Trophoblast cell (in vitro differentiated cells and primary cell): ENCODE measurements at regions not wholly inside any gene's neighbourhood (a gene's known extent, or its start where the extent isn't known, plus 50 kb on each side); places are given as distances from the start of the nearest gene placed in this dataset.

Experiments used
- DNase-seq, 2 donors: peaks; one replicate each; pipeline ENCODE4 v3.0.0-alpha.2; 2016
- H2AFZ ChIP-seq: 2 replicates; pipeline ENCODE4 v1.6.1; 2013; ENCODE audit warnings: low read length, moderate library complexity, mild to moderate bottlenecking; ENCODE audit not compliant: insufficient read depth, poor library complexity
- H2AK5ac ChIP-seq: 2 replicates; pipeline ENCODE4 v1.6.1; 2013; ENCODE audit warnings: mild to moderate bottlenecking, low read length
- H2BK120ac ChIP-seq: 2 replicates; pipeline ENCODE4 v1.6.1; 2013; ENCODE audit warnings: low read length, mild to moderate bottlenecking, moderate library complexity; ENCODE audit not compliant: insufficient read depth, poor library complexity
- H2BK12ac ChIP-seq: 2 replicates; pipeline ENCODE4 v1.6.1; 2013; ENCODE audit warnings: mild to moderate bottlenecking, low read length, moderate library complexity
- H2BK5ac ChIP-seq: 2 replicates; pipeline ENCODE4 v1.6.1; 2013; ENCODE audit warnings: low read length, low read depth, moderate library complexity, mild to moderate bottlenecking; ENCODE audit not compliant: poor library complexity
- H3K14ac ChIP-seq: 2 replicates; pipeline ENCODE4 v1.6.1; 2013; ENCODE audit warnings: mild to moderate bottlenecking, low read length
- H3K18ac ChIP-seq: 2 replicates; pipeline ENCODE4 v1.6.1; 2013; ENCODE audit warnings: mild to moderate bottlenecking, low read length
- H3K23ac ChIP-seq: 2 replicates; pipeline ENCODE4 v1.6.1; 2013; ENCODE audit warnings: low read length
- H3K27ac ChIP-seq: 2 replicates; pipeline ENCODE4 v1.5.1; 2013; ENCODE audit warnings: low read depth, mild to moderate bottlenecking, inconsistent platforms, low read length, moderate library complexity
- H3K27me3 ChIP-seq: 2 replicates; pipeline ENCODE4 v1.6.1; 2013; ENCODE audit warnings: inconsistent platforms, mild to moderate bottlenecking, low read length, moderate library complexity; ENCODE audit not compliant: insufficient read depth
- H3K36me3 ChIP-seq, 2 experiments: 1 replicate in 1 of 2; 2 replicates in 1 of 2; pipeline ENCODE4 v1.6.1; 2013; ENCODE audit warnings: low read length in 2 of 2, mild to moderate bottlenecking in 2 of 2, moderate library complexity in 1 of 2; ENCODE audit not compliant: insufficient read depth in 2 of 2, control insufficient read depth in 1 of 2
- H3K4ac ChIP-seq: 2 replicates; pipeline ENCODE4 v1.6.1; 2013; ENCODE audit warnings: low read depth, mild to moderate bottlenecking, low read length, moderate library complexity
- H3K4me1 ChIP-seq, 2 experiments: 1 replicate in 1 of 2; 2 replicates in 1 of 2; pipeline ENCODE4 v1.6.1; 2013; ENCODE audit warnings: low read length in 2 of 2, mild to moderate bottlenecking in 2 of 2, moderate library complexity in 1 of 2; ENCODE audit not compliant: insufficient read depth in 2 of 2, control insufficient read depth in 1 of 2
- H3K4me2 ChIP-seq: 2 replicates; pipeline ENCODE4 v1.6.1; 2013; ENCODE audit warnings: inconsistent platforms, mild to moderate bottlenecking, low read length, moderate library complexity
- H3K4me3 ChIP-seq: 2 replicates; pipeline ENCODE4 v1.5.1; 2013; ENCODE audit warnings: mild to moderate bottlenecking, low read depth, low read length, inconsistent platforms
- H3K79me1 ChIP-seq: one replicate; pipeline ENCODE4 v1.6.1; 2013; ENCODE audit warnings: low read length
- H3K79me2 ChIP-seq: 2 replicates; pipeline ENCODE4 v1.6.1; 2013; ENCODE audit warnings: low read length, mild to moderate bottlenecking; ENCODE audit not compliant: control insufficient read depth, insufficient read depth, poor library complexity
- H3K9ac ChIP-seq: 2 replicates; pipeline ENCODE4 v1.6.1; 2013; ENCODE audit warnings: mild to moderate bottlenecking, low read length
- H3K9me3 ChIP-seq: 2 replicates; pipeline ENCODE4 v1.6.1; 2013; ENCODE audit warnings: low read depth, mild to moderate bottlenecking, control low read depth, inconsistent platforms, low read length; ENCODE audit not compliant: insufficient read depth
- H4K12ac ChIP-seq: 2 replicates; pipeline ENCODE4 v1.6.1; 2013; ENCODE audit warnings: low read depth, mild to moderate bottlenecking, low read length, moderate library complexity
- H4K8ac ChIP-seq: 2 replicates; pipeline ENCODE4 v1.6.1; 2013; ENCODE audit warnings: low read depth, mild to moderate bottlenecking, low read length, moderate library complexity
- H4K91ac ChIP-seq: one replicate; pipeline ENCODE4 v1.6.1; 2013; ENCODE audit warnings: low read depth, mild to moderate bottlenecking, low read length, moderate library complexity
- WGBS: extraction: QIAGEN DNeasy Blood & Tissue Kit; methylation state at CpG from one replicate; pipeline ENCODE4 v1.1.7; 2013; ENCODE audit warnings: missing lambda C conversion rate; ENCODE audit not compliant: insufficient read length, insufficient coverage; ENCODE audit errors: extremely low coverage; 5-methylcytosine and 5-hydroxymethylcytosine counted together

DNA sequence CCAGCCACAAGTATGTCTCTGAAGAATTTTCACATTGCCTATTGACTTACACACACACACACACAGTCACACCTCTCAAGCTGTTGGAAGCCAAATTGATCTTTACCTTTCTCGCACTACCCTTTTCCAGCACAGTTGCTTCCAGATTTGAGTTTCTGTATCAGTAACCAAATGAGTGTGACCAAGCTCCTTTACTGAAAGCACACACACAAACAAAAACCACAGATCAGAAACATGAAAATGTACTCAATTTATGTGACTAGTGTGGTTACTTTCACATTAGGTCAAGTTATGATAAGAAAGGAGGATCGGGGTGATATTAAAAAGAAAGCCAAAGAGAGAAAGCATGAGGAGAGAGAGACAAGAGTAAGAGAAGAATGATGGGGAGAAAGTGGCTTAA, 993.9 kb upstream of the POU3F3 start:
- Histone ChIP-seq H3K9me3 (no peaks in the 10 kb centered on the region), H4K8ac (no peak overlapping the region), H2BK120ac (no peak overlapping the region), H3K14ac (no peak overlapping the region), H3K9ac (no peak overlapping the region), H3K18ac (no peak overlapping the region), H2AFZ (no peak overlapping the region), H4K91ac (no peak overlapping the region), H3K4me1 (no peaks in the 10 kb centered on the region), H2BK12ac (no peak overlapping the region), H3K4me3 (no peak overlapping the region), H3K4ac (no peak overlapping the region), H2BK5ac (no peak overlapping the region), H4K12ac (no peak overlapping the region), H3K79me2 (no peaks in the 10 kb centered on the region), H2AK5ac (no peak overlapping the region), H3K79me1 (no peaks in the 10 kb centered on the region), H3K23ac (no peak overlapping the region), H3K27me3 (no peaks in the 10 kb centered on the region), H3K27ac (no peak overlapping the region), H3K36me3 (no peaks in the 10 kb centered on the region), H3K4me2 (no peak overlapping the region)
- WGBS = no CpG with 5 or more reads among the region's 2 CpGs
- DNase-seq = no peak

DNA sequence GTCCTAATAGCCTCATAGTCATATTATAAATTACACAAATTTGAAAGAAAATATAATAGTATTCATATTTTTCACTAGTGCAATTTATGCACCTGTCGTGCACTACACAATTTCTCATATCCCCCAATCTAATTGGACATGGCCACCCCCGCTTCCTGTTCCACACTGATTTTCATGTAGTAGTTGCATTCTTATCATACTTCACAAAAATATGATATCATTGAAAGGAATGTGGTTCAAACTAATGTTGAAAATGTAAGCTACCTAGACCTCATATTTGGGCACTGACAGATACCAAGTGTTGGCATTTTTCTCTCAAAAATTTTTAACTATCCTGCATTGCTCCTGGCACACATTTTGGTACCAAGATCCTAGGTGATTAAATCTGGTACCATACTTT, 985.5 kb upstream of the POU3F3 start:
- peak in 1 of 2 donors; percentile 2 for DNase-seq
- no peak overlapping the region for H3K23ac ChIP-seq
- no peaks in the 10 kb centered on the region for H3K36me3 ChIP-seq
- H2BK5ac ChIP-seq = no peak overlapping the region
- H2BK120ac ChIP-seq = no peak overlapping the region
- H3K4me1 ChIP-seq = no peaks in the 10 kb centered on the region
- no peak overlapping the region for H3K4ac ChIP-seq
- H3K79me1 ChIP-seq = no peaks in the 10 kb centered on the region
- no CpG with 5 or more reads among the region's 2 CpGs for WGBS
- H3K14ac ChIP-seq = no peak overlapping the region
- H2BK12ac ChIP-seq = no peak overlapping the region
- H3K79me2 ChIP-seq = no peaks in the 10 kb centered on the region
- H4K8ac ChIP-seq = no peak overlapping the region
- H3K9ac ChIP-seq = no peak overlapping the region
- no peak overlapping the region for H3K27ac ChIP-seq
- no peak overlapping the region for H3K4me3 ChIP-seq
- no peak overlapping the region for H4K12ac ChIP-seq
- no peak overlapping the region for H2AK5ac ChIP-seq
- H2AFZ ChIP-seq = no peak overlapping the region
- no peak overlapping the region for H4K91ac ChIP-seq
- H3K27me3 ChIP-seq = no peaks in the 10 kb centered on the region
- H3K18ac ChIP-seq = no peak overlapping the region
- no peaks in the 10 kb centered on the region for H3K9me3 ChIP-seq
- H3K4me2 ChIP-seq = no peak overlapping the region

DNA sequence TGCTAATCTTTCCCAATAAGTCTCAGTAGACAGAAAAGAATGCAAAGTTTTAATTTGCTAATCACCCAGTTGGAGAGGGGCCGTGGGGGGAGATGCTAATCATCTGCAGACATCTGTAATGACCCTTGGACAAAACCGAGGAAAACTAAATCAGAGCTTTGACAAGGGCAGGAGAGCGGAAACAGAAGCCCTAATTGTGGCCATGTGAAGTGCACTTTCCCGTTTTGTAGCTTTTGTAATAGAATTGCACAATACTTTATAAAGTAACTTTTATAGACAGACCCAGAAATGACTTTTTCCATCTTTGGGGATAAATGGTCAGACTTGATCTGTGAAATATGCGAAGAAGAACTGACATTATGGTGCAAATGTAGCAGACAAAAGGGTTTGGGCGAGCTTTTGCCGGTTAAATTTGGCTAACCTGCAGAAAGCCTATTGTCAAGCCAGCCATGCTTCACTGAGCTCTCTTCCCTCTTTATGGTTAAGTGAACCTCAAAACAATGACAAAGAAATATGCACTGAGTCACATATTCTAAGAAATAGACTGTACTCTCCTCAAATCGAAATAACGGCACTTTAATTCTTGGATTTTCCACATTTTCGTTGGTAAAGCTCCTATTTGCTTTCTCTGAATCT, 980.1 kb upstream of the POU3F3 start:
- Histone ChIP-seq H3K14ac (no peak overlapping the region), H3K36me3 (no peaks in the 10 kb centered on the region), H4K8ac (no peak overlapping the region), H4K12ac (no peak overlapping the region), H3K9ac (no peak overlapping the region), H3K4me3 (no peak overlapping the region), H2BK5ac (no peak overlapping the region), H3K9me3 (no peaks in the 10 kb centered on the region), H2BK120ac (no peak overlapping the region), H3K27ac (no peak overlapping the region), H4K91ac (no peak overlapping the region), H3K79me2 (no peaks in the 10 kb centered on the region), H3K27me3 (no peaks in the 10 kb centered on the region), H3K79me1 (no peaks in the 10 kb centered on the region), H2AK5ac (no peak overlapping the region), H3K4me1 (no peaks in the 10 kb centered on the region), H3K4ac (no peak overlapping the region), H2AFZ (no peak overlapping the region), H3K4me2 (no peak overlapping the region), H3K18ac (no peak overlapping the region), H3K23ac (no peak overlapping the region), H2BK12ac (no peak overlapping the region)
- WGBS = no CpG with 5 or more reads among the region's 10 CpGs
- DNase-seq = no peak

DNA sequence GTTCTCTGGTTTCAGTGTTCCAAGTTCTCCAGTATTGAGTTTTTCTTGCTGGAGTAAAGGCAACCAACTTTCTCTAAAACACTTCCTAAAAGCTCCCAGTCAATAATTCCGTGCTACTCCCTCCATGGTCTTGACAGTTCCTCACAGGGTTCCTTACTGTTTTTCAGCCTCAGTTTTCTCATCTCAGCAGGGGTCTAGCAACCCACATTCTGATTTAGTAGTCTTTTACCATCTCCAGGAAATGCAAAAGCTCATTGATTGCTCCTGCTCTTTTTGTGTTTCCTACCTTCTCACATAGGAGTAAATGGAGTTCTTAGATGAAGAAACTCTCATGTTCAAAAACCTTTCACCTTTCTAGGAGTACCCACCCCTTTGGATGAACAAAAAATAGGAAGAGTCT, 978.8 kb upstream of the POU3F3 start:
- H2BK12ac ChIP-seq = no peak overlapping the region
- H3K9ac ChIP-seq = no peak overlapping the region
- H2AFZ ChIP-seq = no peak overlapping the region
- no peak overlapping the region for H3K27ac ChIP-seq
- no peak overlapping the region for H4K8ac ChIP-seq
- no peak overlapping the region for H4K12ac ChIP-seq
- H3K9me3 ChIP-seq = no peaks in the 10 kb centered on the region
- H3K18ac ChIP-seq = no peak overlapping the region
- no peak overlapping the region for H3K4me3 ChIP-seq
- no peak overlapping the region for H3K23ac ChIP-seq
- no peak overlapping the region for H3K4ac ChIP-seq
- no peaks in the 10 kb centered on the region for H3K79me2 ChIP-seq
- no peak overlapping the region for H2BK120ac ChIP-seq
- H3K79me1 ChIP-seq = no peaks in the 10 kb centered on the region
- no peaks in the 10 kb centered on the region for H3K4me1 ChIP-seq
- no peak overlapping the region for H3K4me2 ChIP-seq
- no peak overlapping the region for H2BK5ac ChIP-seq
- no peak overlapping the region for H2AK5ac ChIP-seq
- H3K27me3 ChIP-seq = no peaks in the 10 kb centered on the region
- DNase-seq = no peak
- H3K14ac ChIP-seq = no peak overlapping the region
- H4K91ac ChIP-seq = no peak overlapping the region
- no peaks in the 10 kb centered on the region for H3K36me3 ChIP-seq
- no CpG with 5 or more reads among the region's 1 CpG for WGBS
